ENCODE measurements at regions not wholly inside any gene's neighbourhood (a gene's known extent, or its start where the extent isn't known, plus 50 kb on each side); places are given as distances from the start of the nearest gene placed in this dataset.

GRCh38 chr4:85061974-85062373 lies 95.5 kb upstream of the WDFY3 start:
- TF ChIP-seq POLR2AphosphoS5 (IDR thresholded peaks at IDR 0.05; ENCODE audit: low read depth, low read length) = no peak
- TF ChIP-seq TAF1 (IDR thresholded peaks at IDR 0.05; ENCODE audit: borderline replicate concordance, low read depth, low read length) = no peak
- no peak for TF ChIP-seq POLR2A (IDR thresholded peaks at IDR 0.05; ENCODE audit: low read depth, low read length)

Data from GM12892 (cell line).